ENCODE measurements at regions not wholly inside any gene's neighbourhood (a gene's known extent, or its start where the extent isn't known, plus 50 kb on each side); places are given as distances from the start of the nearest gene placed in this dataset.

DNA sequence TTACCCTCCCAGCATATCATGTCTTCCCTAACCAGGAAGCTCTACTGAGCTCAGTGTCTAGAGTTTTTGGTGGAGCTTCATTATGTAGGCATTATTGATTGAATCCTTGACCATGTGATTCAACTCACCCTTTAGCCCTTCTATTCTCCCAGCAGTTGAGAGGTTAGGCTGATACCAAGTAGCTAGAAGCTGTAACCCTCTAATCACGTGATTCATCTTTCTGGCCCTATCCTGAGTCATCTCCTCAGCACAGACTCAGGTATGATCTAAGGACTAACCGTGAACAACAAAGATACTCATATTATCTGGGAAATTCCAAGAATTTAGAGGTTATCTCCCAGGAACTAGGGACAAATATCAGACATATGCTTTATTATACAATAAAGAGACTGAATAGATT, 625.5 kb downstream of the JRKL start:
- DNase-seq (no peak), ATAC-seq (ENCODE audit: low read depth) (no peak)
- Histone ChIP-seq H3K27ac (ENCODE audit: insufficient read depth, low read length) (no peak overlapping the region), H3K4me1 (ENCODE audit: control insufficient read depth, insufficient read depth, low read length) (no peaks in the 10 kb centered on the region), H3K56ac (ENCODE audit: extremely low read depth, insufficient read depth, low read length) (no peak overlapping the region), H4K20me1 (ENCODE audit: insufficient read depth, low read length) (no peaks in the 10 kb centered on the region), H2BK15ac (ENCODE audit: low read depth, low read length) (no peak overlapping the region), H3K4me3 (ENCODE audit: insufficient read depth, low read depth, low read length) (no peak overlapping the region), H2AK5ac (ENCODE audit: low read depth, low read length) (no peak overlapping the region), H2BK20ac (ENCODE audit: low read depth, low read length) (no peak overlapping the region), H3K14ac (replicated peaks; ENCODE audit: low read depth, low read length) (no peak overlapping the region), H2BK120ac (ENCODE audit: low read depth, low read length) (no peak overlapping the region), H3K27me3 (ENCODE audit: control insufficient read depth, insufficient read depth, low read length) (no peaks in the 10 kb centered on the region), H3K23ac (ENCODE audit: low read depth, low read length) (no peak overlapping the region), H4K91ac (ENCODE audit: insufficient read depth, low read depth, low read length) (no peak overlapping the region), H4K5ac (ENCODE audit: low read depth, low read length) (no peak overlapping the region), H3K79me1 (ENCODE audit: low read depth in 1 of 2, low read length in 2 of 2) (no peaks in the 10 kb centered on the region), H3K4ac (ENCODE audit: low read depth, low read length) (no peak overlapping the region), H3K4me2 (ENCODE audit: low read depth, low read length) (no peak overlapping the region), H3K9ac (ENCODE audit: low read depth, low read length) (no peak overlapping the region), H3K36me3 (ENCODE audit: control insufficient read depth, insufficient read depth, low read length) (no peaks in the 10 kb centered on the region), H3K9me3 (ENCODE audit: control insufficient read depth, insufficient read depth, low read length) (peaks cover 14% of the 10 kb centered on the region), H2AFZ (replicated peaks; ENCODE audit: low read length, poor library complexity) (no peak overlapping the region), H2AK9ac (replicated peaks; ENCODE audit: low read depth, low read length, poor library complexity) (no peak overlapping the region), H4K8ac (ENCODE audit: low read depth in 2 of 2, low read length in 2 of 2) (no peak overlapping the region), H2BK5ac (ENCODE audit: low read depth, low read length, poor library complexity, severe bottlenecking) (no peak overlapping the region), H3K9me1 (ENCODE audit: insufficient read depth, low read length) (no peaks in the 10 kb centered on the region), H3K18ac (ENCODE audit: low read depth, low read length) (no peak overlapping the region)
- no CpG with 5 or more reads among the region's 2 CpGs for WGBS, 2 experiments (ENCODE audit: extremely low coverage in 2 of 2, insufficient read length in 1 of 2)
- CTCF ChIA-PET, result no interaction called here
- in situ Hi-C loops (cut with MboI; ENCODE audit: low sequenced_read_pairs) (no loop called here), intact Hi-C loops (cut with micrococcal nuclease) (no loop called here), dilution Hi-C loops (cut with HindIII; ENCODE audit: low sequenced_read_pairs, unreplicated experiment) (no loop called here)
- BruUV-seq (replicated peaks), result no TSS peak
- no peak for TF ChIP-seq RFX5 (IDR thresholded peaks at IDR 0.05; ENCODE audit: low read depth, low read length)
- TF ChIP-seq POLR2A (IDR thresholded peaks at IDR 0.05; ENCODE audit: low read depth, low read length), result no peak
- no peak for TF ChIP-seq SMC3 (IDR thresholded peaks at IDR 0.05; ENCODE audit: low read depth, low read length)
- TF ChIP-seq CEBPB (IDR thresholded peaks at IDR 0.05; ENCODE audit: low read depth, low read length), result no peak
- TF ChIP-seq CHD1 (IDR thresholded peaks at IDR 0.05; ENCODE audit: low read depth, low read length), result no peak
- TF ChIP-seq RAD21 (IDR thresholded peaks at IDR 0.05; ENCODE audit: low read length), result no peak
- TF ChIP-seq BHLHE40 (IDR thresholded peaks at IDR 0.05; ENCODE audit: low read depth, low read length), result no peak
- TF ChIP-seq, protein P1, sequence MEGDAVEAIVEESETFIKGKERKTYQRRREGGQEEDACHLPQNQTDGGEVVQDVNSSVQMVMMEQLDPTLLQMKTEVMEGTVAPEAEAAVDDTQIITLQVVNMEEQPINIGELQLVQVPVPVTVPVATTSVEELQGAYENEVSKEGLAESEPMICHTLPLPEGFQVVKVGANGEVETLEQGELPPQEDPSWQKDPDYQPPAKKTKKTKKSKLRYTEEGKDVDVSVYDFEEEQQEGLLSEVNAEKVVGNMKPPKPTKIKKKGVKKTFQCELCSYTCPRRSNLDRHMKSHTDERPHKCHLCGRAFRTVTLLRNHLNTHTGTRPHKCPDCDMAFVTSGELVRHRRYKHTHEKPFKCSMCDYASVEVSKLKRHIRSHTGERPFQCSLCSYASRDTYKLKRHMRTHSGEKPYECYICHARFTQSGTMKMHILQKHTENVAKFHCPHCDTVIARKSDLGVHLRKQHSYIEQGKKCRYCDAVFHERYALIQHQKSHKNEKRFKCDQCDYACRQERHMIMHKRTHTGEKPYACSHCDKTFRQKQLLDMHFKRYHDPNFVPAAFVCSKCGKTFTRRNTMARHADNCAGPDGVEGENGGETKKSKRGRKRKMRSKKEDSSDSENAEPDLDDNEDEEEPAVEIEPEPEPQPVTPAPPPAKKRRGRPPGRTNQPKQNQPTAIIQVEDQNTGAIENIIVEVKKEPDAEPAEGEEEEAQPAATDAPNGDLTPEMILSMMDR (conservative IDR thresholded peaks at IDR 0.05; ENCODE audit: low read depth, low read length), result no peak
- TF ChIP-seq MAZ (IDR thresholded peaks at IDR 0.05; ENCODE audit: borderline replicate concordance, low read depth, low read length), result no peak
- TF ChIP-seq NFE2L2 (IDR thresholded peaks at IDR 0.05; ENCODE audit: low read depth, low read length), result no peak
- no peak for TF ChIP-seq MXI1 (IDR thresholded peaks at IDR 0.05; ENCODE audit: borderline replicate concordance, low read depth, low read length)
- TF ChIP-seq MAFK (IDR thresholded peaks at IDR 0.05; ENCODE audit: low read depth, low read length), result no peak
- POLR2A ChIA-PET (ENCODE audit: unreplicated experiment), result no interaction called here

Data from IMR-90 (cell line).